ENCODE measurements at regions not wholly inside any gene's neighbourhood (a gene's known extent, or its start where the extent isn't known, plus 50 kb on each side); places are given as distances from the start of the nearest gene placed in this dataset.

DNA sequence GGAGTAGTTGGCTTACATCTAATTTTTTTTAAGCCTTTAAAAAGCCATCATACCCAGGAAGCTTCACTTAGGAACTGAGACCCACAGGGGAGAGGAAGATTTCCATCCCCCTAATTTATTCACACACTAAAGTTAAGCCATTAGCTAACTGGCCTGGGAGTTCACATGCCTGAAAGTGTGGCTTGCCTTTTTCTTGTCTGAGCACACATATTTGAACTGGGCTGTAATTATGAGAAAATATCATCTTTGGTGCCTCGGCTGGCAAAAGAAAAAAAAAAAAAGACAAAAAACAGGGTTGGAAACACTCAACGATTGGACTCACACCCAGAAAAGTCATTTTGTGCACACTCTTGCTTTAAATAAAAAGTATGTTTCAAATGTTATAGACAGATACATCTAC lies 847.3 kb downstream of the MAT2B start:
- TF ChIP-seq, protein P1, sequence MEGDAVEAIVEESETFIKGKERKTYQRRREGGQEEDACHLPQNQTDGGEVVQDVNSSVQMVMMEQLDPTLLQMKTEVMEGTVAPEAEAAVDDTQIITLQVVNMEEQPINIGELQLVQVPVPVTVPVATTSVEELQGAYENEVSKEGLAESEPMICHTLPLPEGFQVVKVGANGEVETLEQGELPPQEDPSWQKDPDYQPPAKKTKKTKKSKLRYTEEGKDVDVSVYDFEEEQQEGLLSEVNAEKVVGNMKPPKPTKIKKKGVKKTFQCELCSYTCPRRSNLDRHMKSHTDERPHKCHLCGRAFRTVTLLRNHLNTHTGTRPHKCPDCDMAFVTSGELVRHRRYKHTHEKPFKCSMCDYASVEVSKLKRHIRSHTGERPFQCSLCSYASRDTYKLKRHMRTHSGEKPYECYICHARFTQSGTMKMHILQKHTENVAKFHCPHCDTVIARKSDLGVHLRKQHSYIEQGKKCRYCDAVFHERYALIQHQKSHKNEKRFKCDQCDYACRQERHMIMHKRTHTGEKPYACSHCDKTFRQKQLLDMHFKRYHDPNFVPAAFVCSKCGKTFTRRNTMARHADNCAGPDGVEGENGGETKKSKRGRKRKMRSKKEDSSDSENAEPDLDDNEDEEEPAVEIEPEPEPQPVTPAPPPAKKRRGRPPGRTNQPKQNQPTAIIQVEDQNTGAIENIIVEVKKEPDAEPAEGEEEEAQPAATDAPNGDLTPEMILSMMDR (IDR thresholded peaks at IDR 0.05; ENCODE audit: low read depth, low read length, missing control alignments), result no peak
- in situ Hi-C loops (cut with HindIII; ENCODE audit: low sequenced_read_pairs), result no loop called here
- H3K4me3 ChIP-seq (ENCODE audit: low read depth, low read length), result no peak overlapping the region
- DNase-seq (ENCODE audit: low read depth), result no peak

DNA sequence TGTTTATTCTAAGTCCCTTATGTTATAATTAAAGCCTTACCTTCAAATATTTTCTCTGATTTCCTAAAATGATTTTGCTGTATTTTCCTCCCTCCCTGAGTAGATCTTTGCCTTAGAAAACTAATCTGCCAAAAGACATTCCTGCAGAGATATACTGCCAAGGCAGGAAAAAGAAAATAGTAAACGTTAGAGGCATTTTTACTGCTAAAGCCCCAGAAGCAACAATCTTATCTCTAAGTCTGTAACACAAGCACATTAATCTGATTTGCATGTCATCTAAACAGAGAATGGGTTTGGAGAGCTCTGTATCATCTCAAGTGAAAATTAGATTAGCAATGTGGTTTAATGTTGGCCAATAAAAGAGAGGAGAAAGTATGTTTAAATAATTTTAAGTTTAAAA lies 847.7 kb downstream of the MAT2B start:
- DNase-seq (ENCODE audit: low read depth), result no peak
- TF ChIP-seq, protein P1 (IDR thresholded peaks at IDR 0.05; ENCODE audit: low read depth, low read length, missing control alignments), result no peak
- in situ Hi-C loops (cut with HindIII; ENCODE audit: low sequenced_read_pairs), result no loop called here
- no peak overlapping the region for H3K4me3 ChIP-seq (ENCODE audit: low read depth, low read length)

DNA sequence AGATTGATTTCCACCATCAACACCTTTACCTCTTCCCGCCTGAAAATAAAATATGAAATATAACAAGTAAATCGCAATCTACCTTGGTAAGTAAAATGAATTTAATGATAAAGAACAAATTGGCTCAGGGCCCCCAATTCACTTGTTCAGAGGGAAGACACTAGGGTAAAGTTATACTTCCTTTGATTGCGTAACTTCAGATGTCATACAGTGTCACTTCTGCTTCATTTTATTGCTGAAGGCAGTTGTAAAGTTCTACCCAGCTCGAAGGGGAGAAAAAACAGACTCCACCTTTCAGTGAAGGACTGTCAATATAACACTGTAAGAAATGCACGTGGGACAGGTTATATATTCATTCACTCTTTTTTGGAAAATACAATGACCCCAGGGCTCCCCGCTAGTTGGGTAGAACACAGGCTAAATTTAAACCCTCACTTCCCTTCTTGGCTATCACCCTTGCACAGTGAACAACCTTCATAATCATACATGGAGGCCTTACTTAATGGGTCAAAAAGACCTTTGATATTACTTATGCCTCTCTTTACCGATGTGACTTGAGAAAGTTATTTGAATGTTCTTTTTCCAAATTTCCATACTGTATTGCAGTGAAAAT lies 848.8 kb downstream of the MAT2B start:
- H3K4me3 ChIP-seq (ENCODE audit: low read depth, low read length), result no peak overlapping the region
- DNase-seq (ENCODE audit: low read depth), result no peak
- TF ChIP-seq, protein P1 (IDR thresholded peaks at IDR 0.05; ENCODE audit: low read depth, low read length, missing control alignments), result no peak
- in situ Hi-C loops (cut with HindIII; ENCODE audit: low sequenced_read_pairs), result no loop called here

DNA sequence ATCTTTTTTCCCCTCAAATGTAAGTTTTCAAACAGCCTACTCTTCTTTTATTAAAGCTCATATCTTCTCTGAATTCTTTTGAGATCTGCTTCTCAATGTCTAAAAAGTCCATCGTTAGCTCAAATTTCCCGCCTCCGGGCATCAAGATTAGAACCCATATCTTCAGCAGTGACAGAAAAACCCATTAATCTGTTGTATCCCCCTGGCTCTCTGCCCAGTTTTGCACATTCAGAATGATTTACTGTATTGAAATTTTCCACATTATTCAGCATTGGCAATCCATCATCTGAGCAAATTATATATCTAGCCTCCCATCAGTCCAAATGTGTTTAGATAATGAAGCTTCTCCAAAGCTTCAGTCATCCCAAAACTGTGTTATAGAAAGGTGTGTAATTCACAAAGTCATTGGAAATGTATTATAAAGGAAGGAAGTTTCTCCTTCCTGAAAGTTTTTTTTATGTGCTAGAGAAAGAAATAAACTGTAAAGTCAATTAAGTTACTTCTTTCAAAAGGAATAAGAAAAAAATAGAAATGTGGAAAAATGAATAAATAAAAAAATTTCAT lies 849.9 kb downstream of the MAT2B start:
- in situ Hi-C loops (cut with HindIII; ENCODE audit: low sequenced_read_pairs), result no loop called here
- DNase-seq (ENCODE audit: low read depth), result no peak
- no peak overlapping the region for H3K4me3 ChIP-seq (ENCODE audit: low read depth, low read length)
- TF ChIP-seq, protein P1 (IDR thresholded peaks at IDR 0.05; ENCODE audit: low read depth, low read length, missing control alignments), result no peak

DNA sequence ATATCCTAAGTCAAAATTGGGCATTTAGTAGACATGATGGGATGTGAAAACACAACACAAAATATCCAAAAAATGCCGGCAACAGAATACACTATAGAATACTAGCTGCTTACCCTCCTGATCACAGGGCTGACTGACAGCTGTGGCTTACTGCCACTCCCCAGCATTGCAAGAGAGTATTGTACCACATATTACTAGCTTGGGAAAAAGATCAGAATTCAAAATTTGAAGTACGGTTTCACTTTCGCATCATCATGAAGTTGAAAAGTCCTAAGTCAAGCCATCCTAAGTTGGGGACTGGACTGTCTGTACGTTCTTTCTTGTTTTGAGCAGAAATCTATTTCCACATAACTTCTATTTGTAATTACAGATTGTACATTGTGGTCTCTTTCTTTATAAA lies 851.4 kb downstream of the MAT2B start:
- no peak for DNase-seq (ENCODE audit: low read depth)
- in situ Hi-C loops (cut with HindIII; ENCODE audit: low sequenced_read_pairs), result no loop called here
- TF ChIP-seq, protein P1 (IDR thresholded peaks at IDR 0.05; ENCODE audit: low read depth, low read length, missing control alignments), result no peak
- H3K4me3 ChIP-seq (ENCODE audit: low read depth, low read length), result no peak overlapping the region

DNA sequence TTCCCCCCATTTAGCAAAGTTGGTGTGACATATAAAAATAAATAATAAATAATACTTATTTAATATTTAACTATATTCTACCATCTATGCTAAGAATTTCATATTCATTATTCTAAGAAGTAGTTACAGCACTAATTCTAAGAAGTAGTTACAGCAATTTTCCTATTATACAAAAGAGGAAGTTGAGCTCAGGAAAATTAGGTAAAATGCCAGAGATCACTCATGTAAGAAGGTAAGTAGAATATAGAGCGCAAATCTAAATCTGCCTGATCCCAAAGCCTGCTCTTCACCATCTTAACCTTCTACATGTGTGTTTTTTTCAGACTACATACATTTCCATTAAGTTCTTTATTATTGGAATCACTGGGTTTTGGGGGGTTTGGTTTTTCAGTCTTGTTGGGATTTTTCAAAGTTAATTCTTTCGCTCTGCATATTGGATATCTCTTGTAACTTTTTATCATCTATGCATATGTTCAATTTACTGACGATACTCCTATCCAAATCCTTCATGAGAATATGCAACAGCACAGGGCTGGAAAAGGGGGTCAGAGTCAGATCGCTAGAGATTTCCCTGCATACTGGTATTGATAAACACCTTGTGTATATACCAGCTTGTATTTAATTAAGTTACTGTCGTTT lies 852.1 kb downstream of the MAT2B start:
- H3K4me3 ChIP-seq (ENCODE audit: low read depth, low read length), result no peak overlapping the region
- in situ Hi-C loops (cut with HindIII; ENCODE audit: low sequenced_read_pairs), result no loop called here
- no peak for DNase-seq (ENCODE audit: low read depth)
- TF ChIP-seq, protein P1 (IDR thresholded peaks at IDR 0.05; ENCODE audit: low read depth, low read length, missing control alignments), result no peak

Measured in astrocyte of the cerebellum (primary cell).